ENCODE measurements at regions not wholly inside any gene's neighbourhood (a gene's known extent, or its start where the extent isn't known, plus 50 kb on each side); places are given as distances from the start of the nearest gene placed in this dataset.

DNA sequence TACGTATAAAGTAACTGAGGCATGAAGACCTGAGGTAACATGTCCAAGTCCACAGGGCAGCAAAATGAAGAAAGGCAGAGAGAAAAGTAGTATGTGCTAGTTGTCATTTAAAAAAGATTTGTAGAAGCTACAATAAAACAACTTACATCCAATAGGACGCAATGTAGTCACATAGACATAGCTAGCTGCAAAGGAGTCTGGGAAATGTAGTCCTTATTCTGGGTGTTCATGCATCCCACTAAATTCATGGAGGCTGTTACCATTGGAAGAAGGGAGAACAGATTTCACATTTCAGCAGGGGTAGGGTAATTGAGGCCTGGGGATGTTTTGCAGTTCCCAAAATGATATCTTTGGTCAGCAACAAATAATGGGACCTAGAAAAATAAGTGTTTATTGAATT lies 571.4 kb downstream of the MIAT start:
- Histone ChIP-seq H2AFZ (ENCODE audit: low read length) (no peak overlapping the region), H4K8ac (replicated peaks; ENCODE audit: insufficient read length, low read depth, low read length) (no peak overlapping the region), H3K23me2 (ENCODE audit: insufficient read length, low read depth, low read length, poor library complexity, severe bottlenecking) (no peaks in the 10 kb centered on the region), H2AK5ac (ENCODE audit: insufficient read length, low read length) (no peak overlapping the region), H3K27ac (ENCODE audit: insufficient read length, low read depth, low read length) (no peak overlapping the region), H3K9me3 (ENCODE audit: control insufficient read depth, low read depth, low read length) (no peaks in the 10 kb centered on the region), H3K4ac (ENCODE audit: low read depth, low read length) (no peak overlapping the region), H3K23ac (ENCODE audit: insufficient read length, low read depth, low read length) (no peak overlapping the region), H3K79me2 (ENCODE audit: insufficient read depth, low read length) (no peaks in the 10 kb centered on the region), H3K27me3 (ENCODE audit: insufficient read depth, low read length) (no peaks in the 10 kb centered on the region), H4K5ac (ENCODE audit: insufficient read length, low read depth, low read length) (no peak overlapping the region), H4K20me1 (ENCODE audit: control insufficient read depth, insufficient read depth, insufficient read length) (no peaks in the 10 kb centered on the region), H3T11ph (ENCODE audit: low read length) (no peak overlapping the region), H2BK5ac (ENCODE audit: insufficient read length, low read length) (no peak overlapping the region), H2BK15ac (ENCODE audit: low read depth, low read length) (no peak overlapping the region), H2BK12ac (ENCODE audit: insufficient read length, low read depth, low read length) (no peak overlapping the region), H2BK120ac (ENCODE audit: low read depth, low read length, poor library complexity, severe bottlenecking) (no peak overlapping the region), H3K9ac (ENCODE audit: extremely low read depth, insufficient read length, low read length) (no peak overlapping the region), H2BK20ac (ENCODE audit: low read depth, low read length, poor library complexity, severe bottlenecking) (no peak overlapping the region), H3K56ac (ENCODE audit: insufficient read length, low read depth, low read length) (no peak overlapping the region), H3K4me2 (ENCODE audit: insufficient read depth, insufficient read length, low read length) (no peak overlapping the region), H3K79me1 (ENCODE audit: insufficient read depth, low read depth, low read length, poor library complexity, severe bottlenecking) (no peaks in the 10 kb centered on the region), H4K91ac (ENCODE audit: insufficient read length, low read depth, low read length) (no peak overlapping the region), H3K18ac (ENCODE audit: insufficient read length, low read depth, low read length) (no peak overlapping the region), H3K4me1 (ENCODE audit: insufficient read depth, low read length) (no peaks in the 10 kb centered on the region; the same call in 1 of the 2 replicates), H3K14ac (ENCODE audit: insufficient read depth, low read length) (no peak overlapping the region)
- 0 out of 5 replicates have a peak, but pooled peaks cover 0 to 6% of the 10 kb centered on the region in 2 experiments for H3K9me3 Mint-ChIP-seq
- peaks cover 0 to 7% of the 10 kb centered on the region in 2 experiments; a peak in 1 of 4 replicates for H3K4me1 Mint-ChIP-seq
- TF ChIP-seq, protein P1, sequence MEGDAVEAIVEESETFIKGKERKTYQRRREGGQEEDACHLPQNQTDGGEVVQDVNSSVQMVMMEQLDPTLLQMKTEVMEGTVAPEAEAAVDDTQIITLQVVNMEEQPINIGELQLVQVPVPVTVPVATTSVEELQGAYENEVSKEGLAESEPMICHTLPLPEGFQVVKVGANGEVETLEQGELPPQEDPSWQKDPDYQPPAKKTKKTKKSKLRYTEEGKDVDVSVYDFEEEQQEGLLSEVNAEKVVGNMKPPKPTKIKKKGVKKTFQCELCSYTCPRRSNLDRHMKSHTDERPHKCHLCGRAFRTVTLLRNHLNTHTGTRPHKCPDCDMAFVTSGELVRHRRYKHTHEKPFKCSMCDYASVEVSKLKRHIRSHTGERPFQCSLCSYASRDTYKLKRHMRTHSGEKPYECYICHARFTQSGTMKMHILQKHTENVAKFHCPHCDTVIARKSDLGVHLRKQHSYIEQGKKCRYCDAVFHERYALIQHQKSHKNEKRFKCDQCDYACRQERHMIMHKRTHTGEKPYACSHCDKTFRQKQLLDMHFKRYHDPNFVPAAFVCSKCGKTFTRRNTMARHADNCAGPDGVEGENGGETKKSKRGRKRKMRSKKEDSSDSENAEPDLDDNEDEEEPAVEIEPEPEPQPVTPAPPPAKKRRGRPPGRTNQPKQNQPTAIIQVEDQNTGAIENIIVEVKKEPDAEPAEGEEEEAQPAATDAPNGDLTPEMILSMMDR (conservative IDR thresholded peaks at IDR 0.05), result no peak
- peaks cover 21% of the 10 kb centered on the region for H3K27me3 Mint-ChIP-seq (ENCODE audit: low read depth)
- no peak overlapping the region for H3K4me3 Mint-ChIP-seq
- no peak for DNase-seq
- no peaks in the 10 kb centered on the region for H3K36me3 Mint-ChIP-seq (ENCODE audit: insufficient read depth in 1 of 3, low read depth in 3 of 3)
- no CpG with 5 or more reads among the region's 2 CpGs for WGBS (ENCODE audit: extremely low coverage, insufficient read length, low lambda C conversion rate)
- no peak overlapping the region for H3K27ac Mint-ChIP-seq
